HG02852 (cell line): ENCODE measurements at regions not wholly inside any gene's neighbourhood (a gene's known extent, or its start where the extent isn't known, plus 50 kb on each side); places are given as distances from the start of the nearest gene placed in this dataset.
"Not testable (repeated sequence)": the region's sequence is repeated elsewhere in the genome, so short reads cannot be mapped to it uniquely, and the experiment has no call there.

Source experiments
- ATAC-seq: cut with Tn5 transposase; IDR thresholded peaks from one replicate; pipeline ENCODE4 v1.9.1; 2021; ENCODE audit warnings: mild to moderate bottlenecking, moderate library complexity; ENCODE audit not compliant: unreplicated experiment

DNA sequence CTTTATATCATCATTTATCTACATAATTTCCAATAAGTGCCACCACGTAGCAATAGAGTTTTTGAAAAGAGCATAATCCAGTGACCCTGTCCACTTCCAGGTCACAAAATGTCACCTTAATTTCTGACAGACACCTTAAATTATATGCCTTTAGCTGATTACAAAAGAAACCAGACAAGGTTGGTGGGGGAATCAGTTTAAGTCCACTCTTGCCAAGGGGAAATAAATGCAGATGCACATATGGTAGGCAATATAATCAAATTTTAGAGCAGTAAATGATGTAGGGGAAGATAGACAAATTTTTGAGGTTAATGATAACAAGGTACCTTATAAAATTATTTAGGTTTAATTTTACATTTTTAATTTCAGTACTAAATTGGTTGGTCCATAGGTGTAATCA is 253.5 kb downstream of the ZIC1 start:
- ATAC-seq: no peak

DNA sequence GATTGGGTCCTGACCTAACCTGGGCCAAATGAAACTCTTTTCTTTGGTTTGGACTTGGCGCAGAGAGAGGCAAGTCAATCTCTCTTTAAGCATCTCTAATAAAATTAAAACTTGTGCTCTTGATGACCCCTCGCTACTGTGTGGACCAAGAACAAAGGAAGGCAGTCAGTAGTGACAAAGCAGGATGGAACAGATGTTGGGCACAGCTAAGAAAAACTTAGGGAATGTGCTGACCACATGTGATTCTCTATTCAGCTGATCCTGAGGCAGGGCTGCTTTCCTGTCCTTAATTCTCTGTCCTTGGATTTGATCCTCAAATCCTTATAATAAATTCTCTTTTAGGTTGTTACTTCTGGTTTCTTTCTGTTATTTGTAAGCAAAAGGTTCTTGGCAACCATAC is 259.9 kb downstream of the ZIC1 start:
- no peak for ATAC-seq

DNA sequence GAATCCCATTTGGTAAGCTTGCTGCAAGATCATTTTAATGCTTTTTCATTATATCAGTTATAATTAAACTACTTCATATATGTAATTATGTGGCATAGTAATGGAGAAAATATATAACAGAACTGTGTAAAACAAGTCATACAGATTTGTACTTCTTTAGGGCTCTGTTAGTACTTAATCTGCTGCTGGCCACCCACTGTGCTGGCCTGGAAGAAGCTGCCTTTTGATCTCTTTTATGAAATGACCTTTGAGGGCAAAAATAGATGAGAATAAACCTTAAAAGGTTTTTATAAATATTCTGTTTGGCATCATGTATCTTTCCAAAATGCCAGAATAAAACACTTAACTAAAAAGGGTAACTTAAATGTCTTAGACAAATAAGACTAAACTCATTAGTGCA is 262.9 kb downstream of the ZIC1 start:
- no peak for ATAC-seq

DNA sequence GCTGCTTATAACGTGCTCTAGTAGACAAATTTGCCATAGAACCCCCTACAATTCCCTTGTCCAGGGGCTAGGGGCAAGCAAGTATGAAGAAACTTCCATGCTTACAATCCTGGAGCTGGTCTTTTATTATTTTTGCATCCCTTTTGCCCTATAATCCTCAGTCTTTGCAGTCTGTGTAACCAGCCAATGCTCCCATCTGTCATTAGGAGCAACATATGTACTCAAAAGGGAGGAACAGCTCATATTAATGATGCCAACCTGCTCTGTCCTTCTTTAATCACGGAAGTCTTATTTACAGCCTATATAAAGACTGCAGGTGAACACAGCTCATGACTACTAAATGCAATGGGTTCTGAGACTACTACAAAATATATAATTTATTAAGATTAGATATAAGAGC is 263.3 kb downstream of the ZIC1 start:
- no peak for ATAC-seq

DNA sequence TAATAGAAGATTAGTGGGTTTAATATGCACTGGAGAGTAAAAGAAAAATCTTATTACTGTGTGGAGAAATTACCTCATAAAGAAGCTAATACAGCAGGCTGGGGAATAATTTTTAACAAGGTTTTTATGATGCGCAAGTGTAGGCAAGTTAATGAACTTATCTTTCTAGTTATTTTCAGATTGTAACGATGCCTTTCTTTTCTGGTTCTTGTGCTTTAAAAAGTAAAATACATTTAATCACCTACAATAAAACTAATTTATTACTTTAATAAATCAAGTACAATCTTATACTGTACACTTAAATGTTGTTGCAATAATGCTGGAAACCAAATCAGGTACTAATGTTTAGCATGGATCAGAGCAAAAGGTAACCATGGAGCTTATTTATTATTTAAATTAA is 266.6 kb downstream of the ZIC1 start:
- no peak for ATAC-seq

DNA sequence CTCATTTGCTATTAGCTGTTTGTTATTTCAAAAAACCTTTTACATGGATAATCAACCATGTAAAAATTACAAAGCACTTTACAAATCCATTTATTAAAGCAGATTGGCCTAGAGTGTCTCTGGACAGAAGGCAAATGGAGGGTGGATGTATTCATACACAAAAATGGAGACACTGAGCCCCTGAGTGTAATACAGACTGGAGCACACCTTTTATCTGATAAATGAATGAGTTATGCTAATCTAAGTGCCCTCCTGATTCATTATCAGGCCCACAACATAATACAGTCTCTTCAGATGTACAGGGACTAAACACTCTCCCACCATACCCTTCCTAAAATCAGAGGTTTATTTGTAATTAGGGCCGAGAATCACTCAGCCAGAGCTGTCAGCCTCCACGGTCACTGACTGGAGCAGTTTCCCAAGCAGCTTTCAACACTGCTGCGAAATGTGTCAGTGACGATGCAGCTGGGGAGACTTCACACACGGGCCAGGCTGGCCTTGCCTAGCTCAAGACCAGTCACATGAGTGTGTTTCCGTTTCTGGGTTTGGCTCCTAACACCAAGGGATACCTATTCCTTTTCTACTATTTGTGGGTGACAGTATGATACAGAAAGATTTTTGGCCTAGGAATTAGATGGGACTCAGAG is 271.8 kb downstream of the ZIC1 start:
- no peak for ATAC-seq

DNA sequence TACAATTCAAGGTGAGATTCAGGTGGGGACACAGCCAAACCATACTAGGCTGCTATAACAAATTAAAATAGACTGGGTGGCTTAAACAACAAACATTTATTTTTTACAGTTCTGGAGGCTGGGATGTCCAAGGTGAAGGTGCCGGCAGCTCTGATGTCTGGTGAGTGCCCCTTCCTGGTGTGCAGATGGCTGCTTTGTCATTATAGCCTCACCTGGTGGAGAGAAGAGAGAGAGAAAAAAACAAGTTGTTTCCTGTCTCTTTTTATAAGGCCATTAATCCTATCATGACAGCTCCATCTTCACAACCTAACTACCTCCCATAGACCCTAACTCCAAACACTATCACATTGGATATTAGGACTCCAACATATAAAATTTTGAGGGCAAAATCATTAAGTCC is 279.7 kb downstream of the ZIC1 start:
- ATAC-seq: no peak

DNA sequence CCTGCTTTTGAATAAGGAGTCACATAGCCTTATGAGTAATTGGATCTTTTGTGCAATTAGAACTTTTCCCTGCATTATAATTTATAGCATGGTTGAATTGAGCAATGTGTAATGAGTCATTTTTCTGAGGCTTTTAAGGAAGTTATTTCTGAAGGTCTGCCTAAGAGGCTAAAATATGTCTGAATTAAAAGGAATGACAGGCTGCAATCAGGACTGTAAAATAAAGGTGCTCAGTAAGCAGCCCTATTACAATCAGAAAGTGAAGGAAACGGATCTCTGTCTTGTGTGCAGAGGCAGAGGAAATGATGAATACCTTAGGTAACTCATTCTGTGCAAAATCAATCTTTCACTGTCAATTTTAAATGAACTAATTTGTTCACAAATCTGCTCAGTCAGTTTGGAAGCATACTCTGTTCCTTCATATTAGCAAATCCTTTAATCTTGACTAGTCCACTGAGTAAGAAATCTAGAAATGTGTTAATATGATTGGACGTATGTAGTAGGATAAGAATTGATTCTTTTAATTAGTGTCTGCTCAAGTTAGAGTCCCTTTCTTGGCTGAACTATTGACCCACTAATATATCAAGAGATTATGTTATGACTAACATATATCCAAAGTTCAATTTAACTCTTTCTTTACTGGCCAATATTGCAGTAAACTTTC is 290.1 kb downstream of the ZIC1 start:
- no peak for ATAC-seq

DNA sequence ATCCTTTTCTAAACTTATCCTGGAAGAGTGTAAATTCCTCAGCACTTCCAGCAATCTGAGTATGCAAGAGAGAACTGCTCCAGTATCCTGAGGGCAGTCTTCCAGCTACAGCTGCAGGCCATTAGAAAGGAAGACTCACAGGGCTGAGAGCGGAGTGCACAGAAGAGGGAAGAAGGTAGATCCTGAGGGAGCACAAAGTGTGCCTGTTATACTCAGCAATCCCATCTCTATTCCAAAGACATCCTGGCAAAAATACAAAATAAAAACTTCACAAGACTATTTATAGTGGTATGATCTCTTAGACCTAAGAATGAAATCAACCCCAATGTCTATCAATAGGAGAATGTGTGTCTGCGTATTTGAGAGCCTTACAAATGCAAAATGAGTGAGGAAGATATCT is 292.0 kb downstream of the ZIC1 start:
- ATAC-seq: no peak

DNA sequence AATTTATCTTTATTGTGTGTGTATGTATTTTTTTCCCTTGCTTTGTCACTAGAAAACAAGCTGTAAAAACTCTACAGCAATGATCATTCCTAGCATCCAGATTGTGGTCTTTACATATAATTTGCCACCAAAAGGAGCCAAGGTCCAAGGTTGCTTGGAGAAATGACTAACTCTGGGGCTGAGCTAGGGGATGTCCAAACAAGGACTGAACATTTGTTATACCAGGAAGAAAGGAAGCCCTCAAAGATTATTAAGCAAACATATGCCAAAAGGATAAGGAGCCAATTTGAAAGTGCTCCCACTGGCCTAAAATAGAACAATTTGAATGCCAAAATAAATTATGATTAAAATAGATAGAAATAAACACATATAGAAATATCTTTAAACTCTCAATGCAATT is 293.3 kb downstream of the ZIC1 start:
- ATAC-seq: no peak

DNA sequence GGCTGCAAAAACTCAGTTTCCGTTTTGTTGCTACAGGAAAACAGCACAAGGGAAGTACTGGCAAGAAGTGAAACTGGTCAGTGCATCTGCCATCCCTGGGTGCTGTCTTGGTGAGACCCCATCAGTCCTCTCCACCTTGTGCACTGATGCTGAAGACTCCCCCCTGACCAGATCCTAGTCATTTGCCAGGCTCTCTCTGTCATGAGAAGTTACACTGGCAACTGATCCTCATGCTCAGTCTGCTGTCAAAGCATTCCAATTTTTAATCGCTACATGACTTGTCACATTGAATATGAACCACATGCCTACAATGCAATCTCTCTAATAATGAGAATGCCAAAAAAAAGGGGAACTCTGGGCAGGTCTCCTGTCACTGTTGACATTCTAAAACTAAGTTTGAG is 296.5 kb downstream of the ZIC1 start:
- ATAC-seq: no peak

DNA sequence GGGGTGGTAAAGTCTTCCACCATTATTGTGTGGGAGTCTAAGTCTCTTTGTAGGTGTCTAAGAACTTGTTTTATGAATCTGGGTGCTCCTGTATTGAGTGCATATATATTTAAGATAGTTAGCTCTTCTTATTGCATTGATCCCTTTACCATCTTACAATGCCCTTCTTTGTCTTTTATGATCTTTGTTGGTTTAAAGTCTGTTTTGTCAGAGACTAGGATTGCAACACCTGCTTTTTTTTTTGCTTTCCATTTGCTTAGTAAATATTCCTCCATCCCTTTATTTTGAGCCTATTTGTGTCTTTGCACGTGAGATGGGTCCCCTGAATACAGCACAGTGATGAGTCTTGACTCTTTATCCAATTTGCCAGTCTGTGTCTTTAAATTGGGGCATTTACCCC is 301.6 kb downstream of the ZIC1 start:
- not testable (repeated sequence) for ATAC-seq

DNA sequence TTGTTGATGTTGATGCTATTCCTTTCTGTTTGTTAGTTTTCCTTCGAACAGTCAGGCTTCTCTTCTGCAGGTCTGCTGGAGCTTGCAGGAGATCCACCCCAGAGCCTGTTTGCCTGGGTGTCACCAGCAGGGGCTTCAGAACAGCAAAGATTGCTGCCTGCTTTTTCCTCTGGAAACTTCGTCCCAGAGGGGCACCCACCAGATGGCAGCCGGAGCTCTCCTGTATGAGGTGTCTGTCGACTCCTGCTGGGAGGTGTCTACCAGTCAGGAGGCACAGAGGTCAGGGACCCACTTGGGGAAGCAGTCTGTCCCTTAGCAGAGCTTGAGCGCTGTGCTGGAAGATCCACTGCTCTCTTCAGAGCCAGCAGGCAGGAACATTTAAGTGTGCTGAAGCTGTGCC is 303.2 kb downstream of the ZIC1 start:
- no peak for ATAC-seq

DNA sequence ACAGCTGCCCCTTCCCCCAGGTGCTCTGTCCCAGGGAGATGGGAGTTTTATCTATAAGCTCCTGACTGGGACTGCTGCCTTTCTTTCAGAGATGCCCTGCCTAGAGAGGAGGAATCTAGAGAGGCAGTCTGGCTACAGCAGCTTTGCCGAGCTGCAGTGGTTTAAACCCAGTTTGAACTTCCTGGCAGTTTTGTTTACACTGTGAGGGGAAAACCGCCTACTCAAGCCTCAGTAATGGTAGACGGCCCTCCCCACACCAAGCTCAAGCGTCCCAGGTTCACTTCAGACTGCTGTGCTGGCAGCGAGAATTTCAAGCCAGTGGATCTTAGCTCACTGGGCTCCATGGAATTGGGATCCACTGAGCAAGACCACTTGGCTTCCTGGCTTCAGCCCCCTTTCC is 303.6 kb downstream of the ZIC1 start:
- ATAC-seq: not testable (repeated sequence)

DNA sequence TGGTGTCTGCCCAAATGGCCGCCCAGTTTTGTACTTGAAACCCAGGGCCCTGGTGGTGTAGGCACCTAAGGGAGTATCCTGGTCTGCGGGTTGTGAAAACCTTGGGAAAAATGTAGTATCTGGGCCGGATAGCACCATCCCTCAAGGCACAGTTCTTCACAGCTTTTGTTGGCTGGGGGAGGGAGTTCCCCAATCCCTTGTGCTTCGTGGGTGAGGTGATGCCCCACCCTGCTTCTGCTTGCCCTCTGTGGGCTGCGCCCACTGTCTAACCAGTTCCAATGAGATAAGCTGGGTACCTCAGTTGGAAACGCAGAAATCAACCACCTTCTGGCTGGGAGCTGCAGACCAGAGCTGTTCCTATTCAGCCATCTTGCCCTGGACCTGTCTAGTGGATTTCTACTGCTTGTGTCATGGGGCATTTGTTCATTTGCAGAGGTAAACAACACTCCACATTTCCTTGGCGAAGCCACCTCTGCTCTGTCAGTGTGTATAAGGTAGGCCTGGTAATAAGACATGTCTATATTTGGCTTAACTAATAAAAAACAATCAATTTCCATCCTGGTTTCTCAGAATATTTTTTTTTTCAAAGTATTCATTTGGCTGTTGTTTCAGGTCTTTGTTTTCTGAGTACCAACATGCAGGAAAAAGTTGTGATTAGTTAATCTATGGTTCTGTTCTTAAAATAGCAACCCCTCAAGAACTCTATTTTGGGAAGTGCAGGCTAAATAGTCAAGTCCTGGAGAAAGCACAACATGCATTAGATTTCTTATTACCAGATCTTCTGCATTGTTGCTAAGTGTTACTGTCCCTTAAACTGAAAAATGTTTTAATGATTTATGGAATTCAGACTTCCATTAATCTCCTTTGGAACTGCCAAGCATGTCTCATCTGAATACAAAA is 304.3 kb downstream of the ZIC1 start:
- no peak for ATAC-seq

DNA sequence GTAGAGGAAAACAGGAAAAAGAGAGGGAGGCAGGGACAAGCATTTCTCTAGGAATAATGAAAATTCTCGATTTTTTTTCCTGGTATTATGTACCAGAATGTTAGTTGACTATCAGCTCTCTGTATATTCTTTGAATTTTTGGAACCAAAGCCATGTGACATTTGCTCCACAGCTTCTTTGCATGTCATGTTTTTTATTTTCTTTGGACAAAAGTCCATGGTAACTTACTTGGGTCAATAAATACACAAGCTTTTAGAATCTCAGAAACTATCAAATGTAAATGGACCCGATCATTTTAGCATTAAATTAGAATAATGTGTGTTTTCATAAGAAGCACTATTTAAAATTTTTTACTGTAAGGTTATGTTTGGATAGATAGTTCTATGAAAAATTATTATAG is 320.5 kb downstream of the ZIC1 start:
- ATAC-seq: no peak

DNA sequence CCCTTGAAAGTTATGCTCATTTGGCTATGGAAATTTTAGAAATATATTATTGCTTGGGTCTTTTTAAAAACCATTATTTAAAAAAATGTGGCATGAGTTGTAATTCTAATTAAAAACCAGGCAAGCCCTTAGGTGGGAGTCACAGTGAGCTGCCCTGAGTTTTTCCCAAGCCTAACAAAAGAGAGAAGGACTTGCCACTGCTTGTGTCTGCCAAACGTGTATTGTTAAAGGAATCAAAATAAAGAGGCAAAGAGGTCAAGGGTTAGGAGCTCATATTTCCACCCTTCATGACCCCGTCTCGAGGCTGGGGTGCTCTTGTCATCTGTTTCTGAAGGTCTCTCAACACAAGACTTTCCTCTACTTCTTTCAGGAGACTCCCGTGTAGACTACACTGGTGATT is 321.1 kb downstream of the ZIC1 start:
- no peak for ATAC-seq

DNA sequence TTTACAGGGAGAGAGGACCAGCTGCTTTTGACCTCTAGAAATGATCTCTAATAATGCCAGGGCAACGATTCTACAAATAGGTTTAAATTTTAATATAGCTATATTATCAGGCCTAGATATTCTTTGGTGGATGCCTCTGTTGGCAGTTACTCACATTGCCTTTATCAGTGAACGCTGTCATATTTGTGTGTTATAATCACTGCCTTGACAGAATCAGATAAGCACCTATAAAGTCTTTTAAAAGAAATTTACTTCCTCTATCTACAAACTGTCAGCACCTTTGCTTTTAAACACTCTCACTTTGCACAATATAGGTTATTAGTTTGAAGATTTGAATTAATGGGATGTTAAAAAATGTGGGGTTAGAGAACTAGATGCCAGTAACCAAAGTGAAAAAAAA is 324.1 kb downstream of the ZIC1 start:
- ATAC-seq: no peak

DNA sequence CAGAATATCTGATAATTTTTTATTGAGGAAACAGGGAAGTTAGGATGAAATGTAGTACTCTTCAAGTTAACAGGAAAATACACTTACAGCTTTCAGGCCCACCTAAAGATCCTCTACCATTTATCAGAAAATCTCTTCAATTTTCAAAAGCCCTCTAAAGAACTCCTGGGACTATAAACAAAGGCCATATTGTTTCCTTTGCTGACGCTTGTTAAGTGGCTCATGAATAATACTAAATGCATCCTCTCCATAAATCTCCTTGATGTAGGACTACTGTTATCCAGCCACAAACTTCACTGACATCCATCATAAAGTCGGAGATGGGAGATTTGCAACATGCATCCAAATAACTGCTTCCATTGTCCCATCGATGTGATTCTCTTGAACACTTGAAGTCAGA is 326.5 kb downstream of the ZIC1 start:
- no peak for ATAC-seq

DNA sequence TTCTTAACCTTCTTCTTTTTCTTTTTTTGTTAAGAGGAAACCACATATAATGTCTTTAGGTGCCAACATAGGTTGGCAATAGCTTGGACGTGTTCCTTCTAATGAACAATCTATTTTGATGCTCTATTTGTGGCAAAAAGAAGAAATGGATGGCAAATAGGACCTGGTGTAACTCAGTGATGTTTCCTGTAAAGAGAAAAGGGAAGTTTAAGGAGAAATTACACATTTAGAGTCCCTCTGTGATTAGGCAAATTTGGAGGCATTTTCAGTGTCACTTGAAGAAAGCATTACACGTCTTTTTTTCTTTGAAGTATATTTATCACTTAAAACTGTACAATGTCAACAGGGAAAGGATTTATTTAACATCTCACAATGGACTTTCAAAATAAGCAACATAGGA is 327.1 kb downstream of the ZIC1 start:
- no peak for ATAC-seq

DNA sequence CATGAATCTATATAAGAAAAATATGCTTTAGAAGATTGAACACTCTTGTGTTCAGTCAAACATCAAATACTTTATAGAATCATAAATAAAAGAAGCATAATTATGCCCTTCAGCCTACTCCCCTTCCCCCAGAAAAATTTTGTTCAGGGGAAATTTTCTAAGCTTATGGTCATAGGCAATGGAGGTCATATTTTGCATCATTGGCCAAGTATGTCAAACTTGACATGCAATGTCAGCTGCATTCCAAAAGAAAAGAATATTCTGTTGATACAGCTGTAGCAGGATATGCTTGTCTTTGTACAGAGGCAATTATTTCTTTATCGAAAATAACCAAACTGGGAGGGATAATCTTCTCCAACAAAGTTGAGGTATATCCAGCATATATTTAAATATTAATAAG is 328.2 kb downstream of the ZIC1 start:
- ATAC-seq: no peak

DNA sequence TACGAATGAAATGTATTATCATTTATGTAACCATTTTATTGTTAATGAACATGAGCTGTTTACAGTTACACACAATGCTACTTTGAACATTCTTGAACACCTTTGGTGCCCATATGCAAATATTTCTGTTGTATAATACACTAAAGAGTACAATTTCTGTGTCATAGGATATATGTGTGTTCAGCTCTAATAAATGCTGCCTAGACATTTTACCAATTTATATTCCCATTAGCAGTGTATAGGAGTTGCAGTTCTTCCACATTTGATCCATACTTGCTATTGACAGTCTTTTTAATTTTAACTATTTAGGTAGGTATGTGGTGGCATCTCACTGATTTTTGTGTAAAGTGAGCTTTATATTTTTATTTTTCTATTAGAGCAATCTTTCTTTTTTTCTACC is 331.8 kb downstream of the ZIC1 start:
- no peak for ATAC-seq
